Tongue (tissue), 1 donor: ENCODE measurements at regions not wholly inside any gene's neighbourhood (a gene's known extent, or its start where the extent isn't known, plus 50 kb on each side); places are given as distances from the start of the nearest gene placed in this dataset.
A peak's percentile ranks its signal among the peaks of the same experiment; 100 is the strongest.

Source experiments
- DNase-seq: peaks from one replicate; pipeline ENCODE4 v3.0.0-alpha.2; 2015

GRCh38 chr6:78808356-78808891, 58.9 kb upstream of the IRAK1BP1 start:
- no peak for DNase-seq

DNA sequence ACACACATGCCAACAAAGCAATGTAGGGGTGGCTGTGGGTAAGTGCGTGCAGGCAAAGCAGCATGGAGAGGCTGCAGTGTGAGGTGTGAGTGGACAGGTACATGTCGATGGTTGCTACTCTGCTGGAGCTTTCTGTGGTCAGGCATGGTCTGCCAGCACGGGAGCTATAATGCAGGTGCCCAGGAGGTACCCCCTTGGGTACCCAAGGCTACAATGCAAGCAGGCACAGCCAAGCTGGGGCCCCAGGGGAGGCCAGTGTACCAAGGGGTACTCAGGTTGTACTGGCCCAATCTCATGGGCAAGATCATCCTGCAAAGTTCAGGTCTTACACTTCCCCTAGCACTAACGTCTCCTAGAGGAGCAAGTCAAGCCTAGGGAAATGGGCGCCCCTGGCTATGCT, 58.4 kb upstream of the IRAK1BP1 start:
- no peak for DNase-seq

DNA sequence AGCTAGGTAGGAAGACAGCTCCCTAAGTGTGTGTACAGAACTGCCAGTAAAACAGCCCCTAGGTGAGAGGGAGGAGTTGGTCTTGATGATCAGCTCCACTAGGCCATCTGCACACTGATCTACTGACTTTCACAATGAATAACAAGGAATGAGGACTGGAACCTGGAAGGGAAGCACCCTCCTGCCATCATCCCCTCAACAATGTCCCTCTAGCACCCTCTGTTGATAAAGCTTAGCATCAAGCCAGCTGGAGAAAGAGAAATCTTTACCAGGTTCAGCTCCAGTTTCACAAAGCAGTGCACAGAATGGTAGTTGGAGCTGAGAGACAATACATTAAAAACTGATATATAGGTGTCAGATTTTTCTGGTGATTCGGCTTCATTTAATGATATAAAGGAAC, 57.2 kb upstream of the IRAK1BP1 start:
- DNase-seq: peak; percentile 20

GRCh38 chr6:78810698-78811097, 56.7 kb upstream of the IRAK1BP1 start:
- DNase-seq: no peak
